Spinal cord (tissue), 9 donors: ENCODE measurements at regions not wholly inside any gene's neighbourhood (a gene's known extent, or its start where the extent isn't known, plus 50 kb on each side); places are given as distances from the start of the nearest gene placed in this dataset.

ENCODE experiments used
- DNase-seq, 6 donors: peaks; one replicate each; pipeline versions ENCODE4 v3.0.0 to v3.0.0-alpha.2; 2013 to 2015; ENCODE audit warnings: low spot score in 6 of 6, low read depth in 4 of 6
- H3K27ac ChIP-seq: one replicate; pipeline ENCODE4 v1.5.1; 2013; ENCODE audit warnings: low read depth, low read length, control low read depth
- H3K27me3 ChIP-seq: one replicate; pipeline ENCODE4 v1.6.1; 2013; ENCODE audit warnings: low read length; ENCODE audit not compliant: control insufficient read depth, insufficient read depth
- H3K36me3 ChIP-seq: one replicate; pipeline ENCODE4 v1.6.1; 2013; ENCODE audit warnings: low read length; ENCODE audit not compliant: control insufficient read depth, insufficient read depth
- H3K4me1 ChIP-seq: one replicate; pipeline ENCODE4 v1.6.1; 2013; ENCODE audit warnings: low read length; ENCODE audit not compliant: control insufficient read depth, insufficient read depth
- H3K4me3 ChIP-seq: one replicate; pipeline ENCODE4 v1.5.1; 2013; ENCODE audit warnings: low read depth, low read length, control low read depth
- H3K9me3 ChIP-seq: one replicate; pipeline ENCODE4 v1.6.1; 2013; ENCODE audit warnings: low read length; ENCODE audit not compliant: control insufficient read depth, insufficient read depth
- WGBS: methylation state at CpG from one replicate; pipeline ENCODE4 v1.1.5; 2013; ENCODE audit warnings: missing lambda C conversion rate; ENCODE audit not compliant: insufficient coverage; 5-methylcytosine and 5-hydroxymethylcytosine counted together
- donor health status: healthy.

DNA sequence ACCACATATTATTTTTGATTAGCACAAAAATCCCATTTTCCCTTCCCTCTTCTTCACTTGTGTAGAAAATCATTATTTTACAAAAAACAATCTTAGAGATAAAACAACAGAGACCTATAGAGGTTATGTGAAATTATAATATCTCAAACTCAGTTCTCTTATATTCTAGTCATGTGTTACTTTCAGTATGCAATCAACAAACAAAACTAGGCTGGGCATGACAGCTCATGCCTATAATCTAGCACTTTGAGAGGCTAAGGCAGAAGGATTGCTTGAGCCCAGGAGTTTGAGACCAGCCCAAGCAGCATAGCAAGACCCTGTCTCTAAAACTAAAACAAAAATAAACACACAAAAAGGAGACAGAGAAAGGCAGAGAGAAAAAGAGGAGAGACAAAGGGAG is 211.4 kb upstream of the SGK1 start:
- Histone ChIP-seq H3K36me3 (no peaks in the 10 kb centered on the region), H3K27me3 (no peaks in the 10 kb centered on the region), H3K4me1 (no peaks in the 10 kb centered on the region), H3K4me3 (no peak overlapping the region), H3K9me3 (no peaks in the 10 kb centered on the region), H3K27ac (no peak overlapping the region)
- no peak for DNase-seq

DNA sequence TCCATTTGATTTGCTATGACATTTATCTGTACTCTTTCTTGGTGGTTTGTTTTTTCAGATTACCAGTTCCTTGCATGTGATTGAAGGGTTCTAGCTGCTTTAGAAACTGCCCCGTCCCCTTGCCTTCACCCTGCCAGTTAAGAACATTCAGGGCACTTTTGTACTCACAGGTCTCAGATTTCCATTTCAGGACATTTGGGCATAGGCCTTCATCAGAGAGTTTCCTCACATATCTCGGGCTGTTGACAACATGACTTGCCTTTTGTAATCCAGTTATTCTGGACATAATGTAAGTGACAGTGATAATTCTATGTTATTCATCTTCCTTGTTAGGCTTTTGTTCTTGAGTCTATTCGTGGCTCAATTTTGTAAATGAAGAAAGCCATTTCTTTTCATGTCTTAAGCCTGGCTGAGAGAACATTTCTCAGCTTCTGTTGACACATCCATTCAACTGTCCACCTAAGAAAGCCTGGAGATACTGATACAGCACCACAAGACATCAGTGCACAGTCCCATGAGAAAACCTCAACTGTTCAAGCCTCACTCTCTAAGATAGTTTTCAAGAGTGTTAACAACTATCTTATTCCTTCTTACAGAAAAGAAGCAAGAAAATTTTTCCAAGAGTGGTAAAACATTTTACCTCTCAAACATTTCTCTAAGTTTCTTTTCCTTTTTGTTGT is 209.3 kb upstream of the SGK1 start:
- 67% methylated on average over 1 of the region's 3 CpGs for WGBS
- DNase-seq = no peak
- Histone ChIP-seq H3K4me3 (no peak overlapping the region), H3K27ac (no peak overlapping the region), H3K9me3 (no peaks in the 10 kb centered on the region), H3K4me1 (no peaks in the 10 kb centered on the region), H3K36me3 (no peaks in the 10 kb centered on the region), H3K27me3 (no peaks in the 10 kb centered on the region)

DNA sequence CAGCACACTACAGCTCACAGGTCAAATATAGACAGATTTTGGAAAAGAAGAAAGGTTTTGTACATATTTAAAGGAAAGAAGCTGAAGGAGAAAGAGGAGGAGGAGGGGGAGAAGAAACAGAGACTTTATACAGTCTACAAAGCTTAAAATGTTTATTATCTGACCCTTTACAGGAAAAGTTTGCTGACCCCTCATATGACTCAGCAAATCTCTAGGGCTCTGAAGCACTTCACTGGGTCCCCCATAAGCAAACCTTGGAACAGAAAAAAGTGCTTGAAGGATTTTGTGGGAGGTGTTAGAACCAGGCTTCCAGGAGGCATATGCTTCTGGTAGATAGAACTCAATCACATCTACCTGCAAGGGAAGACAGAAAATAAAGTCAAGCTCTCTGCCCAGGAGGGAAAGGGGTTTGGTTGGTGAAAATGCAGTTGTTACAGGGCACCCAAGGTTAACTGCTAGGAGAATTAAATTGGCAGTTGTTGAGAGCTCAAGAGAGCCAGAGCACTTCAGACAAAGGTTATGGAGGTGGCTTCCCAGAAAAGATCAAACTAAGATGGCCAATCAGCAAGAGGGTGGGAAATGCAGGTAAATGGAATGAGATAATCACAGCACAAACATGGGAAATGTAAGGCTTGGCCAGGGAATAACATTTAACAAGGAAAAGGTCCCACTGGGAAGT is 207.4 kb upstream of the SGK1 start:
- H3K4me1 ChIP-seq = no peaks in the 10 kb centered on the region
- H3K4me3 ChIP-seq = no peak overlapping the region
- no peaks in the 10 kb centered on the region for H3K9me3 ChIP-seq
- H3K36me3 ChIP-seq = no peaks in the 10 kb centered on the region
- DNase-seq = no peak
- no peaks in the 10 kb centered on the region for H3K27me3 ChIP-seq
- no peak overlapping the region for H3K27ac ChIP-seq

DNA sequence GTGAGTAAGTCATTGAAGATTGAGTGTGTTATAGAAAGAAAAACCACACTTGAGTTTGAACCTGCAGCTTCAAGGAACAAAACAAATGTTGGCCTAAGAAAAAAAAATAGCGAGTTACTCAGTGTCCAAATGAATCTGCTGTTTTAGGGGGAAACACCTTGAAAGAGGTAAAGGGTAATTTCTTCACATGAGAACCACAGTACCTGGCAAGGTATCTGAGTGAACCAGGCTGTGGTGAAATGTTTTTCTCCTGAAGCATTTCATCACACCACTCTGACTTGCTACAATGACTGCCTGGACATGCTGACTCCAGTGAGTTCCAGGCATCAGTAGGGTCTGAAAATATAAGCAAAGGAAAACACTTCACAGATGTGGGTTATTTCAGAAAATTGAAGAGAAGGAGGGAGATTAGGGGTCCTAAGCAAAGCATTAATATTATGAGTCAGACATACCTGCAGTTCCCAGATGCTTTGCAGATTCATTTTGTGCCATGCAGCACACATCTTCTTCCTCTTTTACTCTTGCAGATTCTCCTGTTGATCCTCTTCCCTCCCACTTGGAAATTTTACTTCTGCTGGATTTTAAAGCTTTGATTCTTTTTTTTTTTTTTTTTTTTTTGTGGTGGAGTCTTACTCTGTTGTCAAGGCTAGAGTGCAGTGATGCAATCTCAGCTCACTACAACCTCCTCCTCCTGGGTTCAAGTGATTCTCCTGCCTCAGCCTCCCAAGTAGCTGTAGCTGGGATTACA is 206.2 kb upstream of the SGK1 start:
- no peak for DNase-seq
- H3K4me3 ChIP-seq = no peak overlapping the region
- no peak overlapping the region for H3K27ac ChIP-seq
- no peaks in the 10 kb centered on the region for H3K4me1 ChIP-seq
- WGBS = 100% methylated on average over 1 of the region's 1 CpG
- no peaks in the 10 kb centered on the region for H3K27me3 ChIP-seq
- H3K36me3 ChIP-seq = no peaks in the 10 kb centered on the region
- H3K9me3 ChIP-seq = no peaks in the 10 kb centered on the region

GRCh38 chr6:134523051-134523450 is 205.1 kb upstream of the SGK1 start:
- DNase-seq = no peak
- H3K4me3 ChIP-seq = no peak overlapping the region
- no peaks in the 10 kb centered on the region for H3K4me1 ChIP-seq
- no peak overlapping the region for H3K27ac ChIP-seq
- no peaks in the 10 kb centered on the region for H3K27me3 ChIP-seq
- H3K9me3 ChIP-seq = no peaks in the 10 kb centered on the region
- WGBS = 100% methylated on average over 1 of the region's 1 CpG
- no peaks in the 10 kb centered on the region for H3K36me3 ChIP-seq

DNA sequence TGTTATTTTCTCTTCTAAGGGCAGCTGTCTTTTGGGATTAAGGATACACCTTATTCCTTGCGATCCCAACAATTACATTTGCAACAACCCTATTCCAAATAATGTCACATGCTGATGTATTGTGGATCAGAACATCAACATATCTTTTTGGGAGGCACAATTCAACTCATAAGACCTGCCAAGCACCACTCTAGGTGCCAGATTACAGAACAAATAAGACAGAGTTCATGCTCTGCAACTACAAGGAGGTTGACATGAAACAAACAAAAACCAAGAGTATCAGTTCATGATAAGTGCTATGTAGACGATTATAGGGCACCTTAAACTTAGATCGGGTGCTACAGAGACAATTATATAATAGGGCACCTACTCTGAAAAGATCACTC is 203.2 kb upstream of the SGK1 start:
- H3K27ac ChIP-seq = no peak overlapping the region
- WGBS = no CpG with 5 or more reads among the region's 3 CpGs
- no peak for DNase-seq
- no peaks in the 10 kb centered on the region for H3K27me3 ChIP-seq
- H3K4me1 ChIP-seq = peaks cover 5% of the 10 kb centered on the region
- H3K4me3 ChIP-seq = no peak overlapping the region
- H3K36me3 ChIP-seq = no peaks in the 10 kb centered on the region
- no peaks in the 10 kb centered on the region for H3K9me3 ChIP-seq

DNA sequence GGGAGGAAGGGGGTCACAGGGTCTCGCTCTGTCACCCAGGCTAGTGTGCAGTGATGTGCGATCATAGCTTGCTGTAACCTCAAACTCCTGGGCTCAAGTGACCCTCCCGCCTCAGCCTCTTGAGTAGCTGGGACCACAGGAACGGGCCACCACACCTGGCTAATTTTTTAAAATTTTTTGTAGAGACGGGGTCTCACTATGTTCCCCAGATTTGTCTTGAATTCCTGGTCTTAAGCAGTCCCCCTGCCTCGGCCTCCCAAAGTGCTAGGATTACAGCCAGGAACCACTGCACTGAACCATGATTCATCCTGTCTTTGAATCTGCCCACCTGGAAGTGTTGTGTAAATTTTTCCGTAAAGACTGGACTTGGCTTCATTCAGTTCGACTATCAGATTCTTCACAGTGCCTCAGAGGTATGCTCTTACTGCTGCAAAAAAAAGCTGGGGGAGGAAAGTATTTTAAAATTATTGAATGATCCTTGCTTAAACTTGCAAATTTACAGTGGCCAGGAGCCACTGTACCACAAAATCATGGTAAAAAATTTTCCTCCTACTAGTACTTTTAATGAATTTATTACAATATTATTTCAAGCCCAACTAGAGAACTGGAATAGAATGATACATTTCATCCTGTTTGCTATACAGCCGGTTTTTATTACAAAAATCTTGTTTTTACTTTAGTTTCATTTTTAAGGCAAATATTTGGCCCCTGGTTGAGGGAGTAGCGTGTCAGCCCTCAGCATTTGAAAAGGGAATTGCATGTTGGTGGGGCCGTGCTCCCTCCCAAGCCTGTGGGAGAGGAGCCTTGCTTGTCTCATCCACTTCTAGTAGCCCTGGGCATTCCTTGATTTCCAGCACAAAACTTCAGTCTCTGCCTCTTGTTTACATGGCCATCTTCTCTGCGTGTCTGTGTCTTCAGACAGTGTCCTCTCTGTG is 202.5 kb upstream of the SGK1 start:
- DNase-seq = no peak
- H3K27me3 ChIP-seq = no peaks in the 10 kb centered on the region
- WGBS = 94% methylated on average over 9 of the region's 12 CpGs
- no peaks in the 10 kb centered on the region for H3K36me3 ChIP-seq
- H3K9me3 ChIP-seq = no peaks in the 10 kb centered on the region
- no peak overlapping the region for H3K27ac ChIP-seq
- H3K4me1 ChIP-seq = peaks cover 5% of the 10 kb centered on the region
- no peak overlapping the region for H3K4me3 ChIP-seq

GRCh38 chr6:134519465-134519864 is 201.6 kb upstream of the SGK1 start:
- Histone ChIP-seq H3K9me3 (no peaks in the 10 kb centered on the region), H3K27me3 (no peaks in the 10 kb centered on the region), H3K36me3 (no peaks in the 10 kb centered on the region), H3K27ac (no peak overlapping the region), H3K4me1 (peaks cover 5% of the 10 kb centered on the region), H3K4me3 (no peak overlapping the region)
- WGBS = 85% methylated on average over 3 of the region's 4 CpGs
- no peak for DNase-seq

GRCh38 chr6:134517868-134518267 is 200.0 kb upstream of the SGK1 start:
- Histone ChIP-seq H3K4me3 (no peak overlapping the region), H3K4me1 (peaks cover 5% of the 10 kb centered on the region), H3K27ac (no peak overlapping the region), H3K36me3 (no peaks in the 10 kb centered on the region), H3K9me3 (no peaks in the 10 kb centered on the region), H3K27me3 (no peaks in the 10 kb centered on the region)
- no CpG with 5 or more reads among the region's 5 CpGs for WGBS
- DNase-seq = no peak
